Stimulated activated naive CD8-positive, alpha-beta T cell treated with anti-CD3 and anti-CD28 coated beads, Interleukin-15, Interleukin-2, amounts not matched to agents 100 U/mL and 50 U/mL, for 24 hours (primary cell): ENCODE measurements at regions not wholly inside any gene's neighbourhood (a gene's known extent, or its start where the extent isn't known, plus 50 kb on each side); places are given as distances from the start of the nearest gene placed in this dataset.
"Not testable (repeated sequence)": the region's sequence is repeated elsewhere in the genome, so short reads cannot be mapped to it uniquely, and the experiment has no call there.

ENCODE experiments used
- ATAC-seq: fragments of 150-1000 bp; cut with Tn5 transposase; one replicate; pipeline ENCODE4 v1.10.0; 2021
- DNase-seq: peaks from one replicate; pipeline ENCODE4 v3.0.0; 2021

DNA sequence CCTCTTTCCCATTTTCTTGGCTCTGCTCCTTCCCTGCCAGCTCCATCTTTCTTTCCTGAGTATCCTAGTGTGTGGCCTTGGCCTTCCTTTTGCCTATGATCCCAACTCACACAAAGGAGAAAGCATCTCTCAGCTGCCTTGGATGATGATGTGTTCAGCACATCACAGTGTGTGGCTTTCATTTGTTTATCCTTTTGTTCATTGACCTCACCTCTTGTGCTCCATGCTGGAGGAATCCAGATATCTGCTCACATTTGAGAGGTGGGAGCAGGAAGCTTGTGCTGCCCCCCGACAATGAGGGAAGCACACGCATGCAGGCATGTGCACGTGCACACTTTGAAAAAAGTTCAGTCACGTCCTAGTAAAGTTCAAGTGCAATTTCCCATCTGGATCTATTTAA lies 131.0 kb downstream of the SMIM20 start:
- ATAC-seq (no peak), DNase-seq (no peak)

DNA sequence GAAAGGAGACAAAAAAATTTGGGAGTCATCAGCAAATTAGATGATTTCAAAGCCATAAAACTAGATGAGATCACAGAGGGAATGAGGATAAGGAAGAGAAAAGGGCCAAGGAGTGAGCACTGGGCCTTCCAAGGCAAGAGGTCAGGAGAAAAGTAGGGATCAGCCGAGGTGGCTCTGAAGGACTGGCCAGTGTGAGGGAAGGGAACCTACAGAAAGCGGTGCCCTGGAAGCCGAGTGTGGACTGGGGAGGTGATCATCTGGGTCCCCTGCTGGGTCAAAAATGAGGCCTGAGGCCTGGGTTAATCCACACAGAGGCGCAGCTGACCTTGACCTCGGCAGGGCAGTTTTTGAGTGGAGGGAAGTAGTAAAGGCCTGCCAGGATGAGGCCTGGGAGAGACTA lies 133.8 kb downstream of the SMIM20 start:
- DNase-seq = no peak
- ATAC-seq = no peak

DNA sequence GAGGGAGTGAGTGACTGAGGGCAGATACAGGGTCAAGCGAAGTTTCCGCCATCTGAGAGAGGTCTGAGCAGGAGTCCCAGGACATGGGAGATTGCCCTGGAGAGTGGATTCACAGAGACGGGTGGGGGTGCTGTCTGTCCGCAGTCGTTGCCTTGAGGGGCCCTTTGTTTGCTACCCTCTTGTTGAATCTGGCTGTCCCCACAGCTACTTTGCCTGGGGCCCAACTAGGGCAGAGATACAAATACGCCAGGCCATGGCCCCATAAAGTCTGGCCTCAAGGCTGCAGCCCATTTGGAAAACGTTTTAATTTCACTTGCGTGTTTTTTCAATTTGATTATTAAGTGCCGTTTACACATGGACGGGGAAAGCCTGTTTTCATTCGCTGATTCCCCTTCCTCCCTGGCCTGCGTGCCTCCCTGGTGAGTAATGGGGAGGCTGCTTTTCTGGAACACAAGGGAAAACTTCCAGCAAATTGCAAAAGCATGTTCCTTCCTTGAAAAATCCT lies 134.4 kb downstream of the SMIM20 start:
- ATAC-seq = no peak

DNA sequence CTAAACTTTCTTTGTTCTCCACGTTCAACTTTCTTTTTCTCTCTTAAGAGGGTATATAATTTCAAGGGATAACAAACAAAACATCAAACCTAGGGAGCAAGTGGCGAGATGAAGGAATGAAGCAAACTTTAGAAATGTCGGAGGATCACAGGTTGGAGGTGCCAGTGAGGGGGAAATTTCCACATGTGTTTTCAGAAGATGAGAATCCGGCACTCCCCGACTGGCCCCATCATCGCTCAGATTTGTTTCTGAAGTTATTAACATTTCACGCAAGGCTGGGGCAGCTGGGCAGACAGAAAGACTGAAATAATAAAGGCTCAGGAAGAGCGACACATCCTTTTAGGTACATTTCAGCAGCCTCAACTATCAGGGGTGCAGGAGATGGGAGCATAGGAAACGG lies 134.9 kb downstream of the SMIM20 start:
- ATAC-seq (no peak), DNase-seq (no peak)

More for the DNA sequence above, 134.4 kb downstream of the SMIM20 start:
- no peak for DNase-seq

DNA sequence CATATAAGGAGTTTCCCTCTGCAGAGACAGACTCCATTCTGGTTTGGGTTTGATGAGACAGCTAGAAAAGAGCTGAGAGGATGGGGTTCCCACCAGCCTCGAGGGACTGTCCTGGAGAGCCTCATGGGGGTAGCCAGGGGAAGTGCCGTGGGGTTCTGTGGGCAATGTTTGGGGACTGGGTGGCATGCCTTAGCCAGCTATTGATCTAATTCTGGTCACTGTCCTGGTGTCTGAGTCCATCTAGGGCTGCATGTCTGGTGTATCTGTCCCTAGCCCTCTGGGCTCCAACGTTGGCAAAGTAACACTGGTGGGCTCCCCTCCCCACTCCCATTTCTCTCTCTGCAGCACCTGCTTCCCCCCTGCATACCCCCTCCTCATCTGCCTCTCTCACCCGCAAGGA lies 135.4 kb downstream of the SMIM20 start:
- no peak for DNase-seq
- ATAC-seq = no peak

DNA sequence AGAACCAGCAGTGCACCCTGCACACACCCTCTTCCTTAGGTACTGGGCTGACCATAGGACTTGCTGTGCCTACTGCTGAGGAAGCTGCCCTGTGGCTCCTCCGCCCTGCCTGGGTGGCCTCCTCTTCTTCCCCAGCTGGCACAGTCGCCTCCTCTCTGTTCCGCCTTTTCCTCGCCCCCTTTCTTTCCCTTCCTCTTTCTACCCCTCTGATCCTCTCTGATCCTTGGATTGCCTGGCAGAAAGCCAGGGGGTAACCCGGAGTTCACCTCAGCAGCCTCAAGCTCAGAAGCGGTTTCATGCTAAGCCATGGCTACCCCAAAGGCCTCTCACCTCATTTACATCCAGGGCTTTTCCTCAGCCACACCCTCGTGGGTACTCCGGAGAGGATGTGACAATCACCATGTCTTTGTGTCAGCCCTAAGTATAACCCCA lies 136.2 kb downstream of the SMIM20 start:
- ATAC-seq (peak; percentile 28), DNase-seq (no peak)

DNA sequence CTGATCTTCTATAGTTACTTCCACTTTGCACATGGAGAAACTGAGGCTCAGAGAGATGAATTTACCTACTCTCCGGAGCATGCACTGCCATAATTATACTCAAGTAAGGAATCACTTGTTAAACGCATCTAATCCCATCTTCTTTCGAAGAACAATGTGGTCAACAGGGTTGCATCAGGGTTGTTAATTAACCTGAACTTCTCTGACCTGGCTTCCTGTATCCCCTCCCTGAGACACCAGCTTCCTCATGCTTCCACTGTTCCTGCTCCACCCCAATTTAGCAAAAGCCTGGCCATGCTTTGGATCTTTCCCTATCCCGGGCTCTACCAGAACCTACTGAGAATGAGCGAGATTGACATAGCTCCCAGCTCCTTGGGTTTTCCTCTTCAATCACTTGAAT lies 136.7 kb downstream of the SMIM20 start:
- DNase-seq = no peak
- no peak for ATAC-seq

DNA sequence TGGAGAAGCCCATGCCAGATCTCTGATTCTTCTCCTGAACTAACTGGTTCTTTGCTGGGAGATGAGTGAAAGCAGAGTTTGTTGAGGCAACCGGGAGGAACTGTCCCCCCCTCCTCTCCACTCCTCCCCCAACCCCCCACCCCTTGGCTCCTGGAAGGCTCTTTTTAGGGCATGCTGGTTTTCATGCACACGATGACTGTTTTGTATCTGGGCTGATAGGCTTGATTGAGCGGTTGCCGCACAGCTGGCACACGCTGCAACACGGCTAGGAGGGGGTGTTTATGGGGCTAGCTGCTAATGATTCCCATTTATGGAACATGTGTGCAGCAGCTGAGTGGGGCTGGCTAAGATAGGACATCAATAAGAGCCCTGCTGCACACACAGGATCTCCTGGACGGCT lies 137.2 kb downstream of the SMIM20 start:
- DNase-seq (no peak), ATAC-seq (no peak)

DNA sequence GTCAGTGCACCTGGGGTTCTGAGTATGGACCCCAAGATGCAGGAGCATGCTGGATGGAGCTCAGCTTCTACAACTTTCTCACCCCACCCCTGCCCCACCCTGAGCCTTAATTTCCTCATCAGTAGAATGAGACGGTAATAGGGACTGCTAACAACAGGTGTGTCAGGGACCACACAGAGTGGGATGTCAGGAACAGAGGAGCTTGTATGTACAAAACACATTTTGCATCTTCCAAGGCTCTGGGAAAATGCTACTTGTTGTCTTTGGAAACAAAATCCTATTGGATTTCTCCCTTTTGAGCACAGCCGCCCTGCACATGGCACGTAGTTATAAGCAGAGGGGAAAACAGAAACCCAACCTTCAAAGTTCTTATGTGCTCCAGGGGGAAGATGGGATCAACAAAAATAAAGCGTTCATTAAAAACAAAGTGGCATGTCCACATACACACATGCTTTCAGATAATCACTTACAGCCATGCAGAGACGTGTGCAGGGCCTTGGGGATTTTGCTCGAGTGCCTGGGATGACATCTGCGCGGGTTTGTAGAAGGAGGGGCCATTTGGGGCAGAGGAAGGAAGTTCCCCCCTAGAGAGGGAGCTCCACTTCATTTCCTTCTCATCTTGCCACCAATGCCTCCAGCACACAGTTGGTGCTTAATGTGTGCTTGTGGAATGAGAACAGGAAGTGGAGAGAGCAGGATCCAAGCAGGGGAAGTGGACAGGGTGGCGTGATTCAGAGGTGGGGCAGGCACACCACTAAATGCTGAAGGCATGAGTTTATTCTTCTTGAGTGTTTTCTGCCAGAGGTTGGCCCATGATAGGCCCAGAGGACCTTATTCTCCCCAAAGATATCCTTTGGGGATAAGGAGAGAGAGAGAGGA lies 138.9 kb downstream of the SMIM20 start:
- no peak for DNase-seq
- ATAC-seq = no peak

DNA sequence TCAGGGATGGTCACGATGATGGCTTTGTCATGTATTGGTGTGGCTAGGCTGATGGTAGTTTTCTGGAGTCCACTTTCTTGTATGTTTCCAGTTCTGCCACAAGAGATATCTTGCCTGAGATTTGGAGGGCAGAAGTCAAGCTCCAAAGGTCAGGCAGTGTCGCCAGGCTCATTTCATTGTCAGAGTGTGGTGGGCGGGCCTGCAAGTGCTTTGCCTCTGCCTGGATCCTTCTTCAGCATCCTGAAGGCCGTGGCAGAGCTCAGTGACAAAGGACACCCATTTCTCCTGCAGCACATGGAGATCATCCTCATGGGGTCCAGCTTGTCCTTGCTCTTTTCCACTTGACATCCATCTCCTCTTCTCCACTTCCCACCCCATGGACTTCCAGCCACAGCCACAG lies 139.7 kb downstream of the SMIM20 start:
- DNase-seq (no peak), ATAC-seq (no peak)

DNA sequence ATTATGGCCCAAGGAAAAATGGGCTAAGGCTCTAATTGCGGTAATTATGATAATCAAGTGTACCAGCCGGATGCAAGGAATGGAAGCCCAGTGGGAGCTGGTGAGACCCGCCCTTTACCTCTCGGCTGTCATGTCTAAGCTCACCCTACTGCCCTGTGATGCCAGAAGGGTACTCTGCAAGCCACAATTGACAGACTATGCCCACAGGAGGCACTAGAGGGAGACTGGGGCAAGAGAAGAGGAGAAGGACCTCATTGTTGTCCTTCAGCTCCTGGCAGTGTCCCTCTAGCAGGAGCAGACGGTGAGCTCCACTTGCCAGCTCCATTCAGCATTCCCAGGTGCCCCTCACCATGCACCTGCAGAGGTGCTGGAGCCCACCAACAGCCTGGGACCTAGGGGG lies 141.8 kb downstream of the SMIM20 start:
- no peak for ATAC-seq
- no peak for DNase-seq

DNA sequence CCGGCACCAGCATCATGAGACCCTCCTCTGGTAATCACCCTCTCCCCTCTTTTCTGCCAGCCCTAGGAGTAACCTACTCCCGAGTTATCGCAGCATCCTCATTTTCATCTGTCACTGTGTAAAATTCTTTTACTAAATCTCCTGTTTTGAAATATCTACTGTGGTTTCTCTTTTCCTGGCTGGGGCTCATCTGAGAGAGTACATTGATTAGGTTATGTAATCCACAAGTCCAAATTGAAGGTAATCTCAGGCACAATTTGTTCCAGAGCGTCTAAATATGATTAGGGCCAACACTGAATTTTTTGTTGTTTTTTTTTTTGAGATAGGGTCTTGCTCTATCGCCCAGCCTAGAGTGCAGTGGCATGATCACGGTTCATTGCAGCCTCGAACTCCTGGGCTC lies 142.4 kb downstream of the SMIM20 start:
- ATAC-seq = no peak

DNA sequence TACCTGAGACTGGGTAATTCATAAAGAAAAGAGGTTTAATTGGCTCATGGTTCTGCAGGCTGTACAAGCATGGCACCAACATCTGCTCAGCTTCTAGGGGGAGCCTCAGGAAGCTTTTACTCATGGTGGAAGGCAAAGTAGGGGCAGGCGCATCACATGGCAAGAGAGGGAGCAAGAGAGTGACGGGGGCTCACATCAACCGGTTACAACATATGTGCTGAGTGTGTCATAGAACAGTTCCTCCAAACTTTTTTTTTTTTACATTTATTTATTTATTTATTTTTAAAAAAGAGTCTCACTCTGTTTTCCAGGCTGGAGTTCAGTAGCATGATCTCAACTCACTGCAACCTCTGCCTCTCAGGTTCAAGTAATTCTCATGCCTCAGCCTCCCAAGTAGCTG lies 143.8 kb downstream of the SMIM20 start:
- not testable (repeated sequence) for DNase-seq, ATAC-seq

More for the DNA sequence above, 142.4 kb downstream of the SMIM20 start:
- DNase-seq = no peak

DNA sequence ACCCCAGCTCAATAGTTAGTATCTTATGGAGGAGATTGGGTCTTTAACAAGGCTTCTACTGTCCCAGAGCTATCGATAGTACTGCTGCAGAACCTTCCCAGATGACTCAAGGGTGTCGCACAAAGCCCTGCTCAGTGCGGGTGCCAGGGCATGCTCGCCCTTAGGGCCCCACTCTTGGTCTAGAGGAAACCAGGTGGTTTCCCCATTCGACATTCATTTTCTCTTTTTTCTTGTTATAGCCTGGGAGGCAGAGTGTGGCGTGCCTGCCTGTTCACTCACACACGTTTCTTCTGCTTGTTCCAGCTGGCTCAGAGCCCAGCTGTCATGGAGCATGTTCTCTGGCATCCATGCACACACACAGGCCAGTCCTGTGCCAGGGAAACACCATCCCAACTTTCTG lies 144.5 kb downstream of the SMIM20 start:
- DNase-seq = peak; percentile 54

DNA sequence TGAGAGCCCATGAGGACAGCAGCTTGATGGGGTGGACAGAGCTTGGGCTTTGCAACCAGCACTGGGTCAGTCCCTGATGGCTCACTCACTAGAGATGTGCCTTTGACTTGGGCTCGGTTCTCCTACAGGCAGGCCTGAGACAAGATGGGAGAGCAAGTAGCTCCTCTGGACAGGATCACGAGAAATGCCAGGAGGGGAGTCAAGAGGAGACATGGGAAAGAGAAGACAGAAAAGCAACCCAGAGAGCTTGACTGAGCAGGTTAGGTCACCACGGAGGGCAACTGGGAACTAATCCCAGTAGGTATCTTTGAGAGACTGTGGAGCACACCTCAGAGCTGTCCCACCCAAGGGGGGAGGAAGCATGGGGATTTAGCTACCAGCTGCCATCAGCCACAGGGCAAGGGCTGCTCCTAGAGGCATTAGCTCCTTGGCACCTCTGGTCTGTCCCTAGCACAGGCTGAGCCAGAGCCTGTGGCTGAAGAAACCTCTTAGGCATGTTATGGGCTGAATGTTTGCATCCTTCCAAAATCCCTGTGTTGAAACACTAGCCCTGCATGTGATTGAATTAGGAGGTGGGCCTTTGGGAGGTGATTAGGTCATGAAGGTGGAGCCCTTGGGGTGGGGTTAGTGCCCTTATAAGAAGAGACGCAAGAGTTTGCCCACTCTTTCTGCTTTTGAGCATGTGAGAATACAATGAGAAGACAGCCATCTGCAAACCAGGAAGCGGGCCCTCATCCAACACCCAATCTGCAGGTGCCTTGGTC lies 145.6 kb downstream of the SMIM20 start:
- ATAC-seq (no peak), DNase-seq (no peak)

More for the DNA sequence above, 144.5 kb downstream of the SMIM20 start:
- peak; percentile 97 for ATAC-seq

DNA sequence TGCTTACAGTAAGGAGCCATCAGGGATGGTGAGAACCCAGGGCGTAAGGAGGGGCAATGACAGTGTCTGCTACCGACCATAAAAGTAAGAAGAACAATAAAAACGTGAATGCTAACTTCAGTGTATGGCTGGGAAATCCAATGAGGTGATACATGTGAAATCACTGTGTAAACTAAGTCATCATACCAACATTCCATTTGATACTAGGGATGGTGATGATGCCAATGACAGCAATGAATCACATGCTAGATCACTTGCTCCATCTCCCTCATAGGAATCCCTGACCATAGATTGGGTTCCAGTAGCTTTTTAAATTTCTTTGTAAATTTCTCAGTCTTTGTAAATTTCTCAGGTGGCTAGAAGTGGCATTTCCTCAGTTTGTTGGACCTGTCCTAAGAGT lies 146.3 kb downstream of the SMIM20 start:
- no peak for ATAC-seq
- DNase-seq = no peak

DNA sequence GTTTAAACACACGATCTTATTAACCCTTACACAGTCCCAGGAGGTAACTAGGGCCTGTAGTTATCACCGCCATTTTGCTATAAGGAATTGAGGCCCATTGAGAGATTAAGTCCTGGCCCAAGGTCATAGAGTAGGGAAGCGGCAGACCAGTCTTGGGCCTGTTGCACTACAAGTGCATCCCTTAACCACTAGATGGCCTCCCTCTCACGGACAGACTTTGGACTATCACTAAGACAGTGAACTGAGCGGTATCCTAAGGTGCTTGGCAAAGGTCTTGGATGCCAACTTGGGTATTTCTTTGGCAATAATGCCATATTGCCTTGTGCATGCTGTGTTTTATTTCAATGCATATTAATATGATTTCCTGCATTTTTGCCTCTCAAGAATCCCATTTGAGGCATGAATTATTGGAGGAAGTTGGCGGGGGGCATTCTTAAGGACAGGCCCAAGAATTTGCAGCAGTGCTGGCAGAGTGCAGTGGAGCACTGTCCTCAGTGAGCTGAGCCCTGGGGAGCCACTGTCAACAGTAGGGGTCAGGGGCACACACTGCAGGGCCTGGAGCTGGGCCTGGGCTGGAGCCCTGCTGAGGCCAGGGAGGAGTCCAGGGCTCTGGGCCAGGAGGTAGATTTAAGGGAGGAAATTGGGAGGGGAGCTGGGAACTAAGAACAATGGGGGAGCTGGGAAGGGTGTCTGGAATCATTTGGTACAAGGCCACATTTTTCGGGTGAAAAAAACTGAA lies 147.4 kb downstream of the SMIM20 start:
- DNase-seq (no peak), ATAC-seq (peak; percentile 47)

DNA sequence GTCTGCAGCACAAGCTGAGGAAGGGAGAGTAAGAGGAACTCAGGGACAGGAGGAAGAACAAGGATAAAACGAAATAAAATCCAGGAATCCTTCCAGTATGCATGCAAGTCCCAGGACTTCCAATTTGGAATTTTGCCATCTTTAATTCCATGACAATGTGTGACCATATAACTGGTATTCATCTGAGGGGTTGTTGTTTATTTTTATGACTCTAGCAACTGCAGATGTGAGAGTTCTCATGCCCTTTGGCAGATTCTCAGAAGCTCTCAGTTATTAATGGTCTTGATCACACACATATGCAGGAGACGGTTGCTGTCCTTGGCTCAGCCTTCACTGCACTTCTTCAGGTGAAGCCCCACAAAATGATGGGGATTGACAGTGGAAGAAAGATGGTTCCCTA lies 148.2 kb downstream of the SMIM20 start:
- ATAC-seq (no peak), DNase-seq (no peak)

DNA sequence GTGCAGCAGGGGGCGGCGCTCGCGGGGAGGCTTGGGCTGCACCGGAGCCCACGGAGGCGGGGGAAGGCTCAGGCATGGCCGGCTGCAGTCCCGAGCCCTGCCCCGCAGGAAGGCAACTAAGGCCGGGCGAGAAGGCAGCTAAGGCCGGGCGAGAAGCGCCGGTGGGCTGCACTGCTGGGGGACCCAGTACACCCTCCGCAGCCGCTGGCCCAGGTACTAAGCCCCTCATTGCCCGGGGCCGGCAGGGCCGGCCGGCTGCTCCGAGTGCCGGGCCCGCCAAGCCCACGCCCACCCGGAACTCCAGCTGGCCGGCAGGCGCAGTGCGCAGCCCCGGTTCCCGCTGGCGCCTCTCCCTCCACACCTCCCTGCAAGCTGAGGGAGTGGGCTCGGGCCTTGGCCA lies 150.0 kb downstream of the SMIM20 start:
- DNase-seq, ATAC-seq: not testable (repeated sequence)

DNA sequence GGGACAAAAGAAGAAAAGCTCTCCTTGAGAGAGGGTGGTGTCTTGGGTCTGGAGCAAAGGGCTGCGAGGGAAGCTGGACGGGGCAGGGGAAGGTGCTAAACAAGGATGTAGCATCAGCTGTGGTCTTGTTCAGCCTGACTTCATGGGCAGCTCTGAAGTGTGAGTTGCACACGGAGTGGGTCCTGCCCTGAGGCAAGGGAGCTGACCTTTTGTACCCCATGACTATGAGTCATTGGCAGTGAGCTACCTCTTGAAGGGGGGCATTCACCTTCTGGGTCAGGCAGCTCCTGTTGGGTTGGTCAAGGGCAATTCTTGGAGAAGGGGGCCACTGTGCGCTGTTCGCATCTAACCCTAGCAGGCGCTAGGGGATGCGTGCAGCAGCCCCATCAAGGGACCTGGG lies 151.8 kb downstream of the SMIM20 start:
- DNase-seq (no peak), ATAC-seq (no peak)

DNA sequence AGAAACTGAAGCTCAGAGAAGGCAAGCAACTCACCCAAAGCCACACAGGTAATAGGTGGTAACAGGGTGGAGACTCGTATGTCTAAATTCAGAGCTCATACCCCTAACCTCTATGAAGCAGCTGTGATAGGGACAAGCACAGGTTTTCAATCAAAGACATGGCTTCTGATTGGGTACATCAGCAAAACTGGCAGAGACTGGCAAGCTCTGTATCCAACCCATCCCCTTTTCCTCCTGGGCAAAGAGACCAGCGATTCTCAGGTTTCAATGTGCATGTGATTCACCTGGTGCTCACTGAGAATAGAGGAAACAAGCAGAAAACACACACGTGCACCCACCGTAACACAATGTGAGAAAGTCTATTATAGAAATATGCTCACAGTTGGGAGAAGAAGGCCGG lies 153.0 kb downstream of the SMIM20 start:
- DNase-seq (no peak), ATAC-seq (no peak)

DNA sequence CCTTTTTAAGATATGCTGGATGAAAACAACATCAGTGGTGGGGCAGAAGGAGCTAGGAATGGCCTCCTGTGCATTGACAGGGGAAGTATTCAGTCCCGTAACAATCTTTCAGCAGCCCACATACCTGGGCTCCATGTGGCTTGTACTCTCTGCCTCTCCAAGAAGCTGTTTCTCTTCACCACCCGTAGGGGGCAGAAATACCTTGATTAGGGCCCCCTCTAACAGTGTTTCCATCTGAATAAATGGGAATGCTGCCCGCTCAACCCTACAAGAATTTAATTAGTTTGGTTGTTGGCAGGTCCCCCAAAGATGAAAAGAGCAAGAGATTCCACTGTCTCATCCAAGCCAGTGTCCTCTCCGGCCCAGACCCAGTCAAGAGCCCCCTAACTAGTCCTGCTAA lies 155.2 kb downstream of the SMIM20 start:
- DNase-seq (no peak), ATAC-seq (peak; percentile 57)

DNA sequence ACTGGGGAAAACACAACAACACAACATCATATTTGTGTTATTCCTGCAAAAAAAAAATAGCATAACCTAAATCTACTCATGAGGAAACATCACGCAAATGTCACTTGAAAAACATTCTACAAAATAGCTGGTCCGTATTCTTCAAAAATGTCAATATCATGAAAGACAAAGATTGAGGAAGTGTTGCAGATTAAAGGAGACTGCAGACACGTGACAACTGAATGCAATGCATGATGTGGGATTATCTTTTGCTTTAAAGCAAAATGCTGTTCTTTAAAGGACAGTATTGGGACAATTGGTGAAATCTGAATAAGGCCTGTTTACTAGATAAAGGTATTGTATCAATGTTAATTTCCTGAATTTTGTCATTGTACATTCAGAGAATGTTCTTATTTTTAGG lies 157.7 kb downstream of the SMIM20 start:
- ATAC-seq (no peak), DNase-seq (no peak)
